HG03378 (cell line): ENCODE measurements at regions not wholly inside any gene's neighbourhood (a gene's known extent, or its start where the extent isn't known, plus 50 kb on each side); places are given as distances from the start of the nearest gene placed in this dataset.
"Not testable (repeated sequence)": the region's sequence is repeated elsewhere in the genome, so short reads cannot be mapped to it uniquely, and the experiment has no call there.

ENCODE experiments used
- ATAC-seq: cut with Tn5 transposase; IDR thresholded peaks from one replicate; pipeline ENCODE4 v1.9.1; 2021; ENCODE audit warnings: mild to moderate bottlenecking, moderate library complexity; ENCODE audit not compliant: unreplicated experiment

DNA sequence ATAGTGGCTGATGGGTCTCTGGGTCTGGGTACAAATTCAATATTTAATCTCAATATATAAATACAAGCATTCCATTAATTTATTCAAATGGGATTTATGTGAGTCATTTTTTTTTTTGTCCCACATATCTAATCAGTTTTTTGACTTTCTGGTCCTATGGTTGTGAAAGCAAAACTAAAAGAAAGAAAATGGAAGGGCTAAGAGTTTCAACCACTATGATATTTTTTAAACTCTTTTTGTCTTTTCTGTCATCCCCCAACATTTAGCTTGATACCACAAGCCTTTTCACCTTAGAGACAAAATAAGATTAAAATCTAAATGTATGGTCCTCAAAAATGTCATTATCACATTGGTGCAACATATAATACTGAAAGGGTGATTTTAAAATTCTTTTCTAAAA is 602.7 kb upstream of the CHRM3 start:
- ATAC-seq: no peak

DNA sequence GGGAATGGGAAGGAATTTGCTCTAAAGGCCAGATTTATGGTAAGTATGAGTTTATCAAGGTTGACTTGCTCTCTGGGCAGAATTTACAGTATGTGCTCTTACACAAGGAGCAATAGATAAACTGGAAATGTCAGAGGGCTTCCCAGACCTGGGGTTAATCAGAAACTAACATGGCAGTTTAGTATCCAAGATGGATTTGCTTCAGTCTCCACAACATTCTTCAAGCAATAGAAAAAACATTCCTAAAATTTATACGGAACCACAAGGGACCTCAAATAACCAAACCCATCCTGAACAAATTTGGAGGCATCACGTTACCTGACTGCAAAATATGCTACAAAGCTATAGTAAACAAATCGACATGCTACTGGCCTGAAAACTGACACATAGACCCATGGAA is 606.7 kb upstream of the CHRM3 start:
- no peak for ATAC-seq

DNA sequence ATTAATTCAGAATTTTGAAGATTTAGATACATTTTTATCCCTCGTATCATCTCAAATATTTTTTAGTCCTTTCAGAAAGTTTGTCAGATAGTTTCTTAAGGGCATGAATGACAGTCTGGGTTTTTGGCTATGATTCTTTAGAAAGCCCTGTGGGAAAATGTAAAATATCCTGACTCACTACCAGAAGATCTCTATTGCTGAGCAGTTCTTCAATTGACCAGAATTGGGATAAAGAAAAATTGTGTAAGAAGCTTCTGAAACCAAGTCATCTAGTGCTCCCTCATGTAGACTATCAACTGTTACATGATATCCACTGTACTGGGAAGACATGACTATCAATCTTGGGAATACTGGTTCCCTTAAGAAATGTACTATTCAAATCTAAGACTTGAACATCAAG is 608.3 kb upstream of the CHRM3 start:
- no peak for ATAC-seq

DNA sequence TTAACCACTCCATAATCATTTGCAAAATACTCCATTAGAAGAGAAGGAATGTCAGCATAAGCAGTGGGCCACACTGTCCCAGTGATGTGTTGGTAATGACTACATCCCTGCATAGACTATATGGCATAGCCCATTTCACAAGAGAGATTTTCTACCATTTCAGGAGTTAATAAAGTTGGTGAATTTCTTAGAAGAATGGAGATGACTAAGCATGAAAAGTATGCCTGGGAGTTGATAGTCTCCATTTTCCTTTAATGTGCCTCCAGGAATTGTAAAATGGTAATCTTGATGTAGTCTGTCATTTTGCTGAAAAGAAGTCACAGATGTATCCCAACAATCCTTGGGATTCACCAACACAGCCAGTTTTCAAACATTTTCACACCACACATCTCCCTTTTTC is 608.8 kb upstream of the CHRM3 start:
- no peak for ATAC-seq

DNA sequence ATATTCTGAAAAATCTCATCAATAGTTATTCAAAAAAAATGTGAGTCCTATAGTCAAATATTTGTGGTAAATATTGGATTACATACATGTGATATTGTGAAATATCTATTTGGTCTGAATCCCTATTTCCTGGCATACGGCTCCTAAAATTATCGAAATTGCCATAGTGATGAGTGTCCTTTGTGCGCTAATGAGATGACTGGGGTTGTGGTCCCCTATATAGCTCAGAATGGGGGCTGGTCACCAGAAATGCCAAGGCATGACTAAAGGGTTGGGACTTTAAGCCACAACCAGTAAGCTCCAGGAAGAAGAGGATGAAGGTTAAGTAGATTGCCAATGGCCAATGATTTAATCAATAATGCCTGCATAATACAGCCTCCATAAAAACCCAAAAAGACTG is 610.2 kb upstream of the CHRM3 start:
- ATAC-seq: no peak

DNA sequence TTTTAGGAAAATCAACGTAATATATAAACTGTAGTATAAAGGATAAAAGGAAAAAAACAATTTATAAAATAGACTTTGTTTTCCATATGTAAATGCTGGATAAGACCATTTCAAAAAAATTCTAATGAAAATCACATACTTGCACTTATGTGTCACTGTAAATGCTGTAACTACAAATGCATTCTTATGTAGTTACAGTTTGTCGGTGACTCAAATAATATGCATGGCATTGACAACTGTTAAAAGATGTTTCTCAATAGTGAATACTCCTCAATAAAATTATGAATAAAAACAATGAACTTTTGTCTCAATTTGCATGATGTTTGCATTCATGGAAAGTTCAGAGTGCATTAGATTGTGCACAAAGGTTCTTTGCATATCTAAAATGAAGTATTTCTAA is 614.0 kb upstream of the CHRM3 start:
- no peak for ATAC-seq

DNA sequence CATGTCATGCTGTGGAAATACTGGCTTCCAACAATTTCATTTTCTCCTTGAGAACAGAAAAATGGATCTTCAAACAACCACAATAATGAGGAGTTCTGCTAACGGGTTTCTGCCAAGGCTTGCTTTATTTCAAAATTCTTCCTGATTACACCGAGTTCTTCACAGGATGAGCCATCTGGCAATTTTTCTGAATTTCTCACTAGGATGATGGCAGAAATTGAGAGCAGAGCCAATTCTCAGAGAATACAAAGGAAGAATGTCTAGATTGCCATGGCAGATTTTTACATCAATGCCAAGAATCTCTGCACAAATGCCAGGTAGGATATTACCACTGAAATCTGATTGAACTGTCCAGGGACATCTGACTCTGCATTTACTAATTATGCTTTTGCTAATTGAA is 619.0 kb upstream of the CHRM3 start:
- ATAC-seq: no peak

DNA sequence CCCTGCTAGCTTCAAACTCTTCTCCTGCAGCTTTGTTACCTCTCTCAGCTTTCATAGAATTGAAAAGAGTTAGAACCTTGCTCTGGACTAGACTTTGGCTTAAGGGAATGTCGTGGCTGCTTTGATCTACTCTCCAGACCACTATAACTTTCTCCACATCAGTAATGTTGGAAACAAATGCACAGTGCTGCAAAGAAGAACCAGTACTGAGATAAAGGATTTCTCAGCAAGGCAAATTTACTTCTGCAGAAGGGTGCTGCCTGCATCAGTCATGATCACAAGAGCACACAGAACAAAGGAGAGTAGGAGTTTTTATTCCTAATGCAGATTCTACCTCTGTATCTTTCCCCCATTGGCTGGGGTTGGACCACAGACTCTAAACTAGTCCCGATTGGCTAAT is 621.6 kb upstream of the CHRM3 start:
- no peak for ATAC-seq

DNA sequence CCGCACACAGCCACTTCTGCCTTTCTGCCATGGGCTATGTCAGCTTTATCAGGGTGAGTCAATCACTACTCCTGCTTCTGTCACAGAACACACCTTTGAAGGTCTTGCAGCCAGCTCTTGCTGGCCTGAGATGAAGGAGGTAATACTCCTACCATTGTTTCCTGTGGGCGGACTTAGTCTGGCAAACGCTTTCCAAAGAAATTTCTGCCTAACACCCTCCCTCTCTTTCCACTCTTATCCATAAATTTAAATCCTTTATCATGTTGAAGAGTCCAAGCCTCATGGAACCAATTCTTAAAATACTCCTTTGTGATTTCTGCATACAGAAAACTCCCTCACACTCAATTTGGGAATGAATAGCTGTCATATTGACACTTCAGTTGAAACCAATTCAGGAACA is 633.1 kb upstream of the CHRM3 start:
- no peak for ATAC-seq

DNA sequence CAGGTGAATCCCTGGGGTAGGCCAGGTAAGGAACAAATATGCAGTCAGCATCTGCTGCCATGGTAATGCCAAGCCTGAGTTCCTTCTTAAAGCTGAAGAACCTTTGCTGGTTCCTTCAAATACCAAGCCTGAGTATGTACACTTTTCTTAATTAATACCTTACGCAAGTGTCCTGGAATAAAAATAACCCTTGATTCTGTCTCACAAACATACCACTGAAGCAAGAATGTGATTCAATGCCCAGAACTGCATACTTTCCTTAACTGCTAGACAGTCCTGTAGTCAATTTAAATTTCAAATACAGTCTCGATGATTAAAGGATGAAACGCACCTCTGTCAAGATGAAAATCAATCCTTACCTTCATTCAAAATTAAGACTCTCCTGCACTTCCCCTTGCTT is 634.0 kb upstream of the CHRM3 start:
- no peak for ATAC-seq

DNA sequence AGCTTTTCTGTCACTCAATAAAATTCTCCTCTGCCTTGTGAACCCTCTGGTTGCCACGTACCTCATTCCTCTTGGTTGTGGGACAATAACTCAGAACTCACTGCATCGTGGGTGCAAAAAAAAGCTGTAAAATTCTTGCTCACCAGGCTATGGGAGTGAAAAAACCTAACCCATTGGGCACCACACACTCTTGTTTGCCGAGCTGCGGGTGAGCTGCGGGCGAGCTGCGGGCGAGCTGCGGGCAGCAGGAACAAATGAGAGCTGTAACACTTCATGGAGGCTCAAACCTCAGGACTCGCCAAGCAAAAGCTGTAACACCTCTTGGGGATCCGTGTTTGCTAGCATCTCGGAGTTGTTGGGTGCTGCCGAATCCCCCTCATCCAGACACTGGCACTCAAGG is 641.3 kb upstream of the CHRM3 start:
- no peak for ATAC-seq

DNA sequence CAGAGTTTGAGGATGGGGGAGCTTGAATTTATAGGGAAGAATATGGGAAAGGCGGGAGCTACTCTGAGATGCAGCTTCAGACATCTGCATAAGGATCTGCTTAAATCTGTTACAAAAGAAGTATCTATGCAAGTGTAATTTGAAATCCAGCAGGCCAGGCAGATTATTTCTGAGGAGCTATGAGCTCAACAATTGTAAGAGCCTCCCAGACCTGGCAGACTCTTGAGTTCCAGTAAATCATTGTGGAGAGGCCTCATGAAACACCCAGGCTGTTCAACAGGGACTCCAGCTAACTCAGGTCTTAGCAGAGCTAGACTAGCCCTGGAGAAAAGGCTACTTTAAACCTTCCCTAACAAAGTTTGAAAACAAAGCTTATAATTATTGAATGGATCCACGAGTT is 647.5 kb upstream of the CHRM3 start:
- no peak for ATAC-seq

DNA sequence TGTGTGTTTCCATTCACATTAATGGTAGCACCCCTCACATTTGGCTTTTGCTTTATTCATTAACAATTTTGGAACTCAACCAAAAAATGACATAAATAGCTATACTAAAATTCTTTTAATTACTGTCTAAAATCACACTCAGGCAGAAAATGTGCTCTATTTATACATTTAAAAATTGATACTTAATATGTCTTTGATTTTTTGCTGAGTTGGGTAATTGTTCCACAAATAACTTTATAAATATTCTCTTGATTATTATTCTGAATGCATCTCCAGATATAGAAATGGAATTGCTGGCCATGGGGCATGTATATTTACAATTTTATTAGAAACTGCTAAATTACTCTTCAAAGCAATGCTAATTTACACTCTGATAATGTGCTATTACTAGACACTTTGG is 658.7 kb upstream of the CHRM3 start:
- no peak for ATAC-seq

DNA sequence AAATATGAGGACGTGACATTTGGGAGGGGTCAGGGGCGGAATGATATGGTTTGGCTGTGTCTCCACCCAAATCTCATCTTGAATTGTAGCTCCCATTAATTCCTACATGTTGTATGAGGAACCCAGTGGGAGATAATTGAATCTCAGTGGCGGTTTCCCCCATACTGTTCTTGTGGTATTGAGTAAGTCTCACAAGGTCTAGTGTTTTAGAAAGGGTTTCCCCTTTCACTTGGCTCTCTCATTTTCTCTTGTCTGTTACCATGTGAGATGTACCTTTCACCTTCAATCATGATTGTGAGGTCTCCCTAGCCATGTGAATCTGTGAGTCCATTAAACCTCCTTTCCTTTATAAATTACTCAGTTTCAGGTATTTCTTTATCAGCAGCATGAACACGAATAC is 663.6 kb upstream of the CHRM3 start:
- ATAC-seq: no peak

DNA sequence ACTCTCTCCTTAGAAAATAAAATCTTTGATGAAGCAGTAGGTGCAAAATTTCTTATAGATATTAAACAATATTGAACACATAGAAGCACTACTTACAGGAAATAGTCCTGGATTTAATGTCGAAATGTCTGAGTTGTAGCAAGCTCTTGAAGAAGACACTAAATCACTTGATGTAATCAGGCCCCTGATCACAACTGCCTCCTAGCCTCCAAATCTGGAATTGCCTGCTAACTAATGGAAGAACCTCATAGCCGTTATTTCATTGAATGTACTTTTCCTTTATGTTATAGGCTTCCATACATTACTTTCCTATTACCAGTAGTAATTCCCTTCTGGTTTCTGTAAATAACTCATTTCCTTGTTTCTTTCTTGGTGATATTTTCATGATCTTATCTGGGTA is 675.7 kb upstream of the CHRM3 start:
- no peak for ATAC-seq

DNA sequence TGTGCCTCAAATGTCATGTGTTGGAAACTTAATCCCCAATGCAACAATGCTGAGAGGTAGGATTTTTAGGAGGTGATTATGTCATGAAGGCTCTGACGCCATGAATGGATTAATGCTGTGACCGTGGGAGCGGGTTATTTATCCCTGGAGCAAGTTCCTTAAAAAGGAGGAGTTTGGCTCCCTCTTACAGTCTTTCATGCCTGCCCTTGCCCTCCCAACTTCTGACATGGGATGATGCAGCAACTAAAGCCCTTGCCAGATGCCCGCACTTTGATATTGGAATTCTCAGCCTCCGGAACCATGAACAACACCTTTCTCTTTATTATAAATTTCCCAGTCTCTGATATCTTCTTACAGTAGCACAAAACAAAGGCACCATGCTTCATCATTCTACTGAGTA is 685.3 kb upstream of the CHRM3 start:
- no peak for ATAC-seq

DNA sequence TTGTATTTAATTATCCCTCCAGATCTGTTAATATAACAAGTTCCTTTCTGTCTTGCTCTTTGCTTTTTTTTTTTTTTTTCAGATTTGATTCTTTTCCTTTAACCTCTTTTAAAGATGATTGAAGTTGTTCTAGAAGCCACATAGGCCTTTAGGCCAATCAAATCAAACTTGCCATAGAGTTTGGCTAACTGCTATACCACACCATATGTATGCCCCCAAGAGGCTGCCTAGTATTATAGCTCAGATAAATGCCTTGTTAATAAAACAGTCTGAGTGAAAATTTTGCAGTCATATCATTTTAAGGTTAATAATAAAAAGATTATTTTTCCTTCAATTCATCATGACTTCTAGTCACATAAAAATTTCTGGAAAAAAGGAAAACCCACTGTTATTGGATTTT is 696.0 kb upstream of the CHRM3 start:
- no peak for ATAC-seq

DNA sequence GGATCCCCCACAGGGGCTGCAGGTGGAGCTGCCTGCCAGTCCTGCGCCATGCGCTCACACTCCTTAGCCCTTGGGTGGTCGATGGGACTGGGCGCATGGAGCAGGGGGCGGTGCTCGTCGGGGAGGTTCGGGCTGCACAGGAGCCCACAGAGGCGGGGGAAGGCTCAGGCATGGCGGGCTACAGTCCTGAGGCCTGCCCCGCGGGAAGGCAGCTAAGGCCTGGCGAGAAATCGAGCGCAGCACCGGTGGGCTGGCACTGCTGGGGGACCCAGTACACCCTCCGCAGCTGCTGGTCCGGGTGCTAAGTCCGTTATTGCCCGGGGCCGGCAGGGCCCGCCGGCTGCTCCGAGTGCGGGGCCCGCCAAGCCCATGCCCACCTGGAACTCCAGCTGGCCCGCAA is 701.8 kb upstream of the CHRM3 start:
- ATAC-seq: not testable (repeated sequence)

DNA sequence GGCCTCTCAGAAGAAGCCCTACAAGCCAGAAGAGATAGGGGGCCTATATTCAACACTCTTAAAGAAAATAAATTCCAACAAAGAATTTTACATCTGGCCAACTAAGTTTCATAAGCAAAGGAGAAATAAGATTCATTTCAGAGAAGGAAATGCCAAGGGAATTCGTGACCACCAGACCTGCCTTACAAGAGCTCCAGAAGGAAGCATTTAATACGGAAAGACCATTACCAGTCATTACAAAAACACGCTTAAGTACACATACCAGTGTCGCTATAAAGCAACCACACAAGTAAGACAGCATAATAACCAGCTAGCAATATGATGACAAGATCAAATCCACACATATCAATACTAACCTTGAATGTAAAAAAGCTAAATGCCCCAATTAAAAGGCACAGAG is 704.9 kb upstream of the CHRM3 start:
- ATAC-seq: no peak

DNA sequence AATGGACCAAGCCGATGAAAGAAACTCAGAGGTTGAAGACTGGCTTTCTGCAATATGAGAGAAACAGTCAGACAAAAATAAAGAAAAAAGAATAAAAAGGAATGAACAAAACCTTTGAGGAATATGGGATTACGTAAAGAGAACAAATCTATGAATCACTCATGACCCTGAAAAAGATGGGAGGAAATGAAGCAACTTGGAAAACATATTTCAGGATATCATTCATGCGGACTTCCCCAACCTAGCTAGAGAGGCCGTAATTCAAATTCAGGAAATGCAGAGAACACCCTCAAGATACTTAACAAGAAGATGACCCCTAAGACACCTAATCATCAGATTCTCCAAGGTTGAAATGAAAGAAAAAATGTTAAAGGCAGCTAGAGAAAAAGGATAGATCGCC is 705.3 kb upstream of the CHRM3 start:
- no peak for ATAC-seq

DNA sequence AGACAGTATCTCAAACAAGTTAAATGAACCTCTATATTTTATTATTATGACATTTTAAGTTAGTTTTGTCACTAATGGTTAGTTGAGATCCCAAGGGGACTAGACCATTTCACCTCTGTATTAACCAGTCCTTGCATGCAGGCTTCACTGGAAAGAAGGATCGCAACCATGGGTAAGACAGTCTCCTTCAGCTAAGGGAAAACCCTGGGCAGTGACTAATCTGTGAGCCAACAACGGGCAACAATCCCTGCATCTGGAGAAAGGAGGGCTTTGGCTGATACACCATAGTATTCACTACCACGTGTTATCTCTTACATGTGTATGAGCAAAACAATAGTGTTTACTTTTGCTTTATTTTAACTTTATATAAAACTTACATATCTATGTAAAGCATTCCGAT is 708.8 kb upstream of the CHRM3 start:
- no peak for ATAC-seq

DNA sequence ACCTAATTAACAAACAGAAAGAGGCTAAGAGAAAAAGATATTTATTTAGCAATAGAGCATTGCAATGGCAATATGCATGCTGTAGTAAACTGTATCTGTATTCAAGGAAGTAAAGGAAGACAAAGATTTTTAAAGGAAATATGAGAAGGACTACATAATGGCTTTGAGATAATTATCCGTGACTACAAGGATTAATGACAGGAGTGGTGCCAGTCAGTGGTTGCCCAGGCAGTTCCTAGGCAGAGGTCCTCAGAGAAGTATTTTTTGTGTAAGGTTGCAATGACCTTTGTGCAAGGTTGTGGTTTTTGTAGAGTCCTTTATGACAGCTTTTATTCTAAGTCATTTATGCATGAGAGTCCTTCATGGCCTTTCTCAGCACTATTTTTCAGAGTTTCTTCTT is 711.1 kb upstream of the CHRM3 start:
- ATAC-seq: no peak

DNA sequence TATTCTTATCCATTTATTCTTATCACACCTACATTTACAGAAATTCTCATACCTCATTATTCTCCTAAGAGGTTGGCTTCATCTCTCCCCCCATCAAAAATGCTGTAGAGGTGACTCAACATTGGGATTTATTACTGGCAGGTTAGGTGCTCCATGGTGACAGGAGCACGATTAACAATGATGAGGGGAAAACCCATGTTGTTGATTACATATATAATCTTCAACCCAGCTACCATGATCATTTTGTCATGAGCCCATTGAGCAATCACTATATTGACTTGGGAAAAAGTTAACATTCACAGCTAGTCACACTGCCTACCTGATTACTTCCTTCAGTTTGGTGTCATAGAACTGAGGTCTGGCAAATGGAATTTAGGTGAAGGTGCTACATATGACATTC is 712.1 kb upstream of the CHRM3 start:
- no peak for ATAC-seq

DNA sequence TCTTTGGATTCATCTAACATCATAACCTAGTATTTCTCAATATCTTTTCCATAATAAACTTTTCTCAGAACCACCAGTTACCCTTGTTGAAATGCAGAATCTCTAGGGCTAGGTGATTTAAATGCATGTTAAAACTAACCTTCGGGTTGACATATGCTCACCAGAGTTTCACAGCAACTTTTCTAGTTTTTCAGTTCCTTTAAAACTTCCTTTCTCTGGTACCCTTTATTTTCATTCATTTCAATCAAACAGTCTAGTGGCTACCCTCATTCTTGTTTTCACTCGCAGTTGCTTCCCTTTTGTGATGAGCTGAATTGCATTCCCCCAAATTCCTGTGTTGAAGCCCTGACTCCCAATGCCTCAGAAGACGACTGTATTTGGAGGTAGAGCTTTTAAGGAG is 712.8 kb upstream of the CHRM3 start:
- ATAC-seq: no peak
